ENCODE measurements at regions not wholly inside any gene's neighbourhood (a gene's known extent, or its start where the extent isn't known, plus 50 kb on each side); places are given as distances from the start of the nearest gene placed in this dataset.

DNA sequence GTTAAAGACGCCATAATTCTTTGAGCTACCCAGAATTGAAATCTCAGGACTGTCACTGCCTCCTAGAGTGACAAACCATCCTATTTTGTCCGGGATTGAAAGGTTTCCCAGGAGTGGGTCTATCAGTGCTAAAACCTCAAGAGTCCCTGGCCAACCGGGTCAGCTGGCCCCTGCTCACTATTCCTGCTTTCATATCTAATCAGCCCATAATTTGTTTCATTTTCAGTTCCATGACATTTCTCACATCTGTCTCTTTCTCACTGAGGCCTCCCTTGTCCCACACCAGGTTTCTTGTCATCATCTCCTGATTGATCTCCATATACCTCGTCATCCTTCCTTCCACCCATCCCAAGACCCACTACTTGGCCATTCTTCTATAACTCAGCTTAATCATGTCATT is 98.2 kb downstream of the SLC35B3 start:
- TF ChIP-seq CTCF (IDR thresholded peaks at IDR 0.05; ENCODE audit: insufficient read depth, low read depth, low read length): no peak
- no peak for TF ChIP-seq EZH2 (IDR thresholded peaks at IDR 0.05; ENCODE audit: insufficient read depth, low read length)

Measured in astrocyte (in vitro differentiated cells and primary cell).